Neural cell (in vitro differentiated cells): ENCODE measurements at regions not wholly inside any gene's neighbourhood (a gene's known extent, or its start where the extent isn't known, plus 50 kb on each side); places are given as distances from the start of the nearest gene placed in this dataset.

Source experiments
- H2AFZ ChIP-seq: fragments of 200-600, 300-800 bp; sonication (generic), shearing (Covaris generic); 2 replicates; pipeline ENCODE4 v1.6.0; 2014; ENCODE audit warnings: low read depth, mild to moderate bottlenecking, antibody characterized with exemption, low read length, moderate library complexity
- H3F3A ChIP-seq: fragments of 200-600 bp; shearing (Covaris generic); 2 replicates; pipeline ENCODE4 v1.6.1; 2016; ENCODE audit warnings: mild to moderate bottlenecking, moderate library complexity, mixed read lengths, antibody characterized with exemption, low read length; ENCODE audit not compliant: insufficient read depth, poor library complexity, severe bottlenecking
- H3K27ac ChIP-seq: fragments of 200-600, 300-800 bp; sonication (generic), shearing (Covaris generic); 2 replicates; pipeline ENCODE4 v1.5.1; 2014; ENCODE audit warnings: mild to moderate bottlenecking, low read length, moderate library complexity
- H3K27me3 ChIP-seq: fragments of 300-800, 200-600 bp; sonication (generic), shearing (Covaris generic); 2 replicates; pipeline ENCODE4 v1.6.0; 2014; ENCODE audit warnings: mild to moderate bottlenecking, low read depth, low read length, moderate library complexity; ENCODE audit not compliant: insufficient read depth
- H3K36me3 ChIP-seq: fragments of 300-800, 200-600 bp; sonication (generic), shearing (Covaris generic); 2 replicates; pipeline ENCODE4 v1.5.1; 2014; ENCODE audit warnings: mild to moderate bottlenecking, antibody characterized with exemption, low read length, moderate library complexity; ENCODE audit not compliant: insufficient read depth
- H3K4me2 ChIP-seq: fragments of 300-800, 200-600 bp; sonication (generic), shearing (Covaris generic); 2 replicates; pipeline ENCODE4 v1.6.0; 2014; ENCODE audit warnings: mild to moderate bottlenecking, low read length
- H3K4me3 ChIP-seq: fragments of 300-800, 200-600 bp; sonication (generic), shearing (Covaris generic); 2 replicates; pipeline ENCODE4 v1.5.1; 2014; ENCODE audit warnings: mild to moderate bottlenecking, low read length, moderate library complexity
- H3K79me2 ChIP-seq: fragments of 200-600 bp; shearing (Covaris generic); replicated peaks from 2 replicates; pipeline ENCODE4 v1.6.0; 2014; ENCODE audit warnings: mild to moderate bottlenecking, low read length, moderate library complexity; ENCODE audit not compliant: insufficient read depth
- H3K9ac ChIP-seq: fragments of 300-800, 200-600 bp; sonication (generic), shearing (Covaris generic); 2 replicates; pipeline ENCODE4 v1.6.1; 2016; ENCODE audit warnings: mild to moderate bottlenecking, low read length, mixed read lengths
- H3K9me2 ChIP-seq: fragments of 200-600 bp; shearing (Covaris generic); 2 replicates; pipeline ENCODE4 v1.6.1; 2016; ENCODE audit warnings: mild to moderate bottlenecking, low read length, mixed read lengths; ENCODE audit not compliant: insufficient read depth
- H3K9me3 ChIP-seq: fragments of 200-600, 300-800 bp; sonication (generic), shearing (Covaris generic); 2 replicates; pipeline ENCODE4 v1.6.1; 2016; ENCODE audit warnings: mild to moderate bottlenecking, mixed run types, low read length, moderate library complexity, mixed read lengths
- H4K20me1 ChIP-seq: fragments of 200-600 bp; shearing (Covaris generic); 2 replicates; pipeline ENCODE4 v1.6.1; 2016; ENCODE audit warnings: mild to moderate bottlenecking, mixed run types; ENCODE audit not compliant: insufficient read depth
- CTCF ChIP-seq: fragments of 450-650 bp; IDR thresholded peaks from 2 replicates; pipeline ENCODE4 v1.5.1; 2014; ENCODE audit warnings: antibody characterized with exemption, mild to moderate bottlenecking, moderate library complexity; ENCODE audit not compliant: poor library complexity, severe bottlenecking
- EP300 ChIP-seq: fragments of 450-650 bp; conservative IDR thresholded peaks from 2 replicates; pipeline ENCODE4 v1.6.1; 2014; ENCODE audit warnings: antibody characterized with exemption, mild to moderate bottlenecking, moderate library complexity; ENCODE audit not compliant: poor library complexity, severe bottlenecking
- EZH2 ChIP-seq: fragments of 200-600, 300-800 bp; shearing (Covaris generic), sonication (generic); IDR thresholded peaks from 2 replicates; pipeline ENCODE4 v1.6.1; 2014; ENCODE audit warnings: antibody characterized with exemption, low read length, borderline replicate concordance, mild to moderate bottlenecking; ENCODE audit not compliant: insufficient read depth, poor library complexity, severe bottlenecking
- MXI1 ChIP-seq: fragments of 450-650 bp; conservative IDR thresholded peaks from 2 replicates; pipeline ENCODE4 v1.6.1; 2014; ENCODE audit warnings: antibody characterized with exemption, mild to moderate bottlenecking; ENCODE audit not compliant: poor library complexity, severe bottlenecking
- POLR2AphosphoS5 ChIP-seq: IDR thresholded peaks from 2 replicates; pipeline ENCODE4 v1.6.1; 2012
- RAD21 ChIP-seq: fragments of 450-650 bp; conservative IDR thresholded peaks from 2 replicates; pipeline ENCODE4 v1.6.1; 2014; ENCODE audit warnings: antibody characterized with exemption, mild to moderate bottlenecking, moderate library complexity
- REST ChIP-seq: IDR thresholded peaks from 2 replicates; pipeline ENCODE4 v1.6.1; 2012; ENCODE audit warnings: borderline replicate concordance
- SMC3 ChIP-seq: fragments of 450-650 bp; conservative IDR thresholded peaks from 2 replicates; pipeline ENCODE4 v1.6.1; 2014; ENCODE audit warnings: antibody characterized with exemption, mild to moderate bottlenecking, moderate library complexity; ENCODE audit not compliant: poor library complexity
- TAF1 ChIP-seq: IDR thresholded peaks from 2 replicates; pipeline ENCODE4 v1.6.1; 2012; ENCODE audit warnings: low read depth

DNA sequence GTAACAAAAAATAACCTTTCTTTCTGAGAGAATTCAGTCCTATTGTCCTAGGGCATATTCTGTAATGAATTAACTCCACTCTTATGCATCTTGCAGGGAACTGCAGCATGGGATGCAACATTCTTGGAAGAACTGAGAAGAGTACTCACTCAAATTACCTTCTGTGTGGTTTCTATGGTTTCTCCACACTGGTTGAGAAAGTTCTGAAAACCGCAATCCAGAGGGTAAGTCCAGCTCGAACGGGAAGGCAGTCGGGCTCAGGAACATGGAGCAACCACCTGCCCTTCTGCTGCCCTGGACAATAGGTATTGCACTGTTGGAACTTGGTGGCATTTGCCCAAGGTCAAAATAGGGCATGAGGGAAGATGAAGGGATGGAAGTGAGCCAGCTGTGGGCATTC is 59.6 kb upstream of the CDK13 start:
- Histone ChIP-seq H3K27me3 (no peaks in the 10 kb centered on the region), H3K9ac (no peak overlapping the region)

GRCh38 chr7:39891894-39892293 is 58.2 kb upstream of the CDK13 start:
- Histone ChIP-seq H3K27me3 (no peaks in the 10 kb centered on the region), H3K9me3 (no peaks in the 10 kb centered on the region), H3K4me2 (no peak overlapping the region), H3K27ac (no peak overlapping the region), H3K4me3 (no peak overlapping the region), H4K20me1 (no peaks in the 10 kb centered on the region), H3K9ac (no peak overlapping the region), H3K36me3 (no peaks in the 10 kb centered on the region), H2AFZ (no peak overlapping the region), H3F3A (no peaks in the 10 kb centered on the region), H3K79me2 (no peaks in the 10 kb centered on the region), H3K9me2 (no peaks in the 10 kb centered on the region)
- no peak for TF ChIP-seq SMC3
- no peak for TF ChIP-seq POLR2AphosphoS5
- TF ChIP-seq CTCF: no peak
- no peak for TF ChIP-seq RAD21
- TF ChIP-seq EZH2: no peak
- no peak for TF ChIP-seq TAF1
- no peak for TF ChIP-seq EP300
- no peak for TF ChIP-seq MXI1
- TF ChIP-seq REST: no peak

More for the DNA sequence above, 59.6 kb upstream of the CDK13 start:
- H3K4me2 ChIP-seq: no peak overlapping the region
- no peak overlapping the region for H2AFZ ChIP-seq
- no peak overlapping the region for H3K4me3 ChIP-seq
- H4K20me1 ChIP-seq: no peaks in the 10 kb centered on the region
- H3K27ac ChIP-seq: no peak overlapping the region
- H3F3A ChIP-seq: no peaks in the 10 kb centered on the region
- no peaks in the 10 kb centered on the region for H3K79me2 ChIP-seq
- TF ChIP-seq EP300 (no peak), SMC3 (no peak)
- no peaks in the 10 kb centered on the region for H3K9me3 ChIP-seq
- no peaks in the 10 kb centered on the region for H3K9me2 ChIP-seq
- no peaks in the 10 kb centered on the region for H3K36me3 ChIP-seq

DNA sequence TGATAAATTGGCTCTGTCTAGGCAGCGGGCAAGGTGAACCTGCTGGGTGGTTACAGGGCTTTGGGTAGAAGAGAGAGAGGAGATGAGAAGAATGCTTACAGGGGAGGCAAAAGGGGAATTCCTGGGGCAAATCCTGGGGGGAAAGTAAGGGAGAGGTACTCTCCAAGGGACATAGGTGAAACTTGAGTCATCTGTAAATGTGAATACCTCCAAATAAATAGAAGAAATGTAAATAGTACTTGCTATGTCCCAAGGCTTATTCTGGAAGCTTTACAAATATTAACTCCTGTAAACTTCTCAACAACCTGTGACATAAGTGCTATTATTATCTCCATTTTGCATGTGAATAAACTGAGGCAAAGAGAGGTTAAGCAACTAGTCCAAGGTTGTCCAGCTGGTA is 57.7 kb upstream of the CDK13 start:
- no peak overlapping the region for H3K4me3 ChIP-seq
- H3F3A ChIP-seq: no peaks in the 10 kb centered on the region
- no peaks in the 10 kb centered on the region for H3K79me2 ChIP-seq
- no peaks in the 10 kb centered on the region for H3K9me3 ChIP-seq
- no peaks in the 10 kb centered on the region for H4K20me1 ChIP-seq
- no peak overlapping the region for H2AFZ ChIP-seq
- no peaks in the 10 kb centered on the region for H3K9me2 ChIP-seq
- no peaks in the 10 kb centered on the region for H3K36me3 ChIP-seq
- H3K27me3 ChIP-seq: no peaks in the 10 kb centered on the region
- TF ChIP-seq MXI1 (no peak), REST (no peak), EP300 (no peak), RAD21 (no peak), TAF1 (no peak), SMC3 (no peak), CTCF (no peak), EZH2 (no peak), POLR2AphosphoS5 (no peak)
- H3K4me2 ChIP-seq: no peak overlapping the region
- no peak overlapping the region for H3K27ac ChIP-seq
- H3K9ac ChIP-seq: no peak overlapping the region
